DMS 273 treated with DMSO at 0.1 percent for 48 hours (cell line): ENCODE measurements at regions not wholly inside any gene's neighbourhood (a gene's known extent, or its start where the extent isn't known, plus 50 kb on each side); places are given as distances from the start of the nearest gene placed in this dataset.

Experiments used
- DNase-seq: peaks from one replicate; lab custom pipeline; 2025; lab: John Stamatoyannopoulos, UW

- DNase-seq, result no peak
Measured at GRCh38 chr2:128982001-128982400, 663.3 kb upstream of the HS6ST1 start.

DNA sequence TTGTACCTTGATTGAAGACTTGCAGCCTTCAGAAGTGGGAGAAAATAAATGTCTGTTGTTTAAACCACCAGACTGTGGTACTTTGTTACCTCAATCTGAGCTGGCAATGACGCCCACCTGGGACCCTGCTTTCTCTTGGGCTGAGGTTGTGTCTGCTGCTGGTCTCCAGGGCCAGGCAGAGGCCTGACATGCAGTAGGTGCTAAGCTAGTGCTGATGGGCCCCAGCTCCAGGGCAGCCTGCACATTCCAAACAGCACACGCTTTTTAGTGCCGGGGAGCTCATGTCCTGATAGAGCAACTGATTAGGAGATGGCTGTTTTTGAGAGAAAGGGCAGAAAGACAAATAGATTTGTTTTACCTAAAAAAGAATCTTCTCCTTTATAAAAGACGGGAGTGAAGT is 664.0 kb upstream of the HS6ST1 start:
- DNase-seq, result no peak

- DNase-seq, result no peak
Measured at GRCh38 chr2:128983094-128983493, 664.4 kb upstream of the HS6ST1 start.

DNA sequence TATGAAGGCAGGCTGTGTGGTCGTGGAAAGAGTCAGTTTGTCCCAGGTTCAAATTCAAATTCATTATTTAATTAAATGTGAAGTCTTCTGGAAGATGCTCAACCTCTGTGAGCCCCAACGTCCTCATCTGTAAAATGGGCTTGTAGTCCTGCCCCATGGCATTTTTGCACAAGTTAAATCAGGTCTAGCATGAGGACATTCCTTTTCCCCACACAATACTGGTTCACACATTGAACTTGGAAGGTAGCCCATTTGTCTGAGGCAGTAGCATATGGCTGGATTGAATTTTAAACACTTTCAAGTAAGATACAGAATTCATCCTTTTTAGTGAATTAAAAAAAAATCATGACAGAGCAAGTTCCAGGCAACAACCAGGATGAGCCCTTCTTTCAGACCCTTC is 665.4 kb upstream of the HS6ST1 start:
- no peak for DNase-seq

DNA sequence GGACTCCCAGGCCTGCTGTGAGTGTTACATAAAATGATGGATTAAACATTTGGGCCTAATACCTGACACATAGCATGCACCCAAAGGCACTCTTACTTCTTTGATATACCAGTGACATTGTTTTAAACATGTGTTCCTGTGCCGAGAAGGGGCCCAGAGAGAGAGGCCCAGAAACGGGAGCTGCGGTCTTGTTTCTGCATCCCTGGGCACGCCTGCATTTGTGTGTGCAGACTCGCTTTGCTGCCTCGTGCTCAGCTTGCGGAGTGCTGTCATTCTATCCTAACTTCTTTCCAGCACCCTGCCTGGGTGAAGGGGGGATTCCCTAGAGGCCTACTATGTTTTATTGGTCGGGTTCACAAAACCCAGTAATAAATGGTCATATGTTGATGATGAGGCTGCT is 666.2 kb upstream of the HS6ST1 start:
- DNase-seq, result no peak

GRCh38 chr2:128986026-128986715 is 667.5 kb upstream of the HS6ST1 start:
- DNase-seq, result no peak

GRCh38 chr2:128986867-128987268 is 668.2 kb upstream of the HS6ST1 start:
- no peak for DNase-seq

- no peak for DNase-seq
Measured at GRCh38 chr2:128988326-128988725, 669.7 kb upstream of the HS6ST1 start.

- DNase-seq, result no peak
Measured at GRCh38 chr2:128988967-128989366, 670.3 kb upstream of the HS6ST1 start.

DNA sequence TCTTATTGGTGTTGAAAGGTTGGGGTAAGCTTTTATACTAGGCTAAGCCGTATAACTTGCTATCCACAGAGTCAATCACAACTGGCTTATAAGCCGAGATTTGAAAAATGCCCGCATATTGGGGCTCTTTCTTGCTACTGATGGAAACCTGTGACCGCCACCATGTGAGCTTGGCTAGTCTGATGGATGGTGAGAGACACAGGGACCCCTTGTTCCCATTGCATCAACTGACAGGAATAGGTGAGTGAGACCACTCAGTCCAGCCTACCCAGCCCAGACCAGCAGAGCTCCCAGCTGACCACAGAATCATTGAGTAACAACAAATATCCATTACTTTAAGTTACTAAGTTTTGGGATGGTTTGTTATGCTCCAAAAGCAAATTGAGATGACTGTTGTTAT is 676.4 kb upstream of the HS6ST1 start:
- DNase-seq, result no peak

- DNase-seq, result no peak
Measured at GRCh38 chr2:128996078-128996477, 677.4 kb upstream of the HS6ST1 start.

- no peak for DNase-seq
Measured at GRCh38 chr2:128997166-128997866, 678.6 kb upstream of the HS6ST1 start.

DNA sequence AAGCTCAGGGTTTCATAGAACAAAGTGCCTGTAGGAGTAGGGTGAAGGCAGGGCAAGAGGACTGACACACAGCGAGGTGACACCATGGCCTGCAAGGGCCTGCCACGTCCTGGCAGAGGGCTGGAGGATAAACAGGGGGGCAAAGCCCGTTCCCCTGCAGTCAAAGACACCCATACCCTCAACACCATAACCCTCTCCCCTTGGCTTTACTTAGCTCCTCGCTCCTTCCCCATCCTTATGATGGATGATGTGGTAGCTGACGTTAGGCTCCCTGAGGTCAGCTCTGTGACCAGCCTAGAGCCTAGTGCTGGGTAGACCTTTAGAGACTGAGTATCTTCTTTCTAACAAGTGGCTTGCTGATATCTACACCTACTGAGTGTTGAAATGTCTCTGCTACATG is 683.3 kb upstream of the HS6ST1 start:
- no peak for DNase-seq

GRCh38 chr2:129002751-129003150 is 684.1 kb upstream of the HS6ST1 start:
- no peak for DNase-seq

- DNase-seq, result no peak
Measured at GRCh38 chr2:129004485-129004884, 685.8 kb upstream of the HS6ST1 start.

- DNase-seq, result no peak
Measured at GRCh38 chr2:129004940-129005490, 686.3 kb upstream of the HS6ST1 start.

DNA sequence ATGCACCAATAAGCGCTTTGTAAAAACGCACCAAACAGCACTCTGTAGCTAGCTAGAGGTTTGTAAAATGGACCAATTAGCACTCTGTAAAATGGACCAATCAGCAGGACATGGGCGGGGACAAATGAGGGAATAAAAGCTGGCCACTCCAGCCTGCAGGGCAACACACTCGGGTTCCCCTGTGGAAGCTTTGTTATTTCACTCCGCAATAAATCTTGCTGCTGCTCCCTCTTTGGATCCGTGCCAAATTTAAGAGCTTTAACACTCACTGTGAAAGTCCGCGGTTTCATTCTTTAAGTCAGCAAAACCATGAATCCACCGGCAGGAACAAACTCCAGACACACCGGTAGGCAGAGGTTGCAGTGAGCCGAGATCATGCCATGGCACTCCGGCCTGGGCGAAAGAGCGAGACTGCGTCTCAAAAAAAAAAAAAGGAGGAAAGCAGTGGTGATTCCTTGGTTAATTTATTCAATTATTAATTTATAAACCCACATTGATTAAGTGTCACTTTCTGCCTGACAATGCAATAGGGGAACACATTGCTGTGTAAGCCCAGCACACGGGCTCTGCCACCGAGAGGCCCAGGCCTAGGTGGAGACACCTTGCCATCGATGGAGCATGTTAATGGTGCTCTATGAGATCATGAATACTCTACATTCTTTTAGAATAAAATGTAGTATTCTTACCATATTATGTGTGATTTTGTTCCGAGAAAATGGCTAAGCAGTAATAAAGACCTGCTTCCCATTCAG is 687.6 kb upstream of the HS6ST1 start:
- no peak for DNase-seq

DNA sequence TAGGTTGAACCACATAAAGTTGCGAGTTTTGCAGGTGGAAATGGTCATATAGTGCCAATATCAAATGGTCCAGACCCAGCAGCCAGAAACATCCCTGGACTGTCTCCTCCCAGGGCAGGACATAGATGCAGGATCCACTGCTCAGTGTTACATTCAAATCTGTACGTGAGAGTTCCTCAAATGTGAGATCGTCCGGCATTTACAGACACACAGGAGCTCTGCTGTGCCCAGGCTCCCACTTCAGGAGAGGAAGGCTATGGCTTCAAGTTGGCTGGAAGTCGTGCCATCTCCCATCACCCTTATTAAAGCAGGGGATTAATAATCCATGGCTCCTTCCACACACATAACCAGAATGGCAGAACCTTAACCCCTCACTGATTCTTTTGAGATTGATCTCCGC is 688.2 kb upstream of the HS6ST1 start:
- DNase-seq, result no peak

- DNase-seq, result no peak
Measured at GRCh38 chr2:129008055-129008880, 689.6 kb upstream of the HS6ST1 start.

DNA sequence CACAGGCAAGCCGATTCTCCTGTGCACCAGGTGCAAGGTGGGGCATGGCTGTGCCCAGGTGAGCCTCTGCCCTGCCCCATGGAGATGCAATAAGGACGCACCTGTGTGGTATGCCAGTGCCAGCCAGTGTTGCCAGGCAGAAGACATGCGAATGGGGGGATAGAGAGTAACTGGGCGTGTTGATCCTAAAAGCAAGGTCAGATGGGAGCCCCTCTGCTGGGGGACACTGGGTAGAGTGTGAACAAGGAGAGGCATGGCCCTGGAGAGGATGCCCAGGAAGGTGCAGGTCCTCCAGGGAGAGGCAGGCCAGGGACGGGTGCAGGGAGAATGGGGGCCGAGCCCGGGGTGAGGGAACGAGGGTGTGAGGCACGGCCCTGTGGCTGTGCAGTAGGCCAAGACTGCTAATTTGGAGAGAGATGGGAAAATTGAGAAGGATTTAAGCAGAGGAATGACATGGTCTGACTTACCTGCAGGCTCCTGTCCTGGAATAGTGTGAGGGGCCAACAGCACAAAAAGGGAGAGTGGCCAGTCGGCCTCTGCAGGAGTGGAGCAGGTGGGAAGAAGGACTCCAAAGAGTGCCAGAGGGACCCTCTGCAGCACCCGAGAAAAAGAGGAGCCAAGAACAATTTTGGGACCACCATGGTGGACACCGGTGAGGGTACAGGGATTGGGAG is 690.4 kb upstream of the HS6ST1 start:
- DNase-seq, result no peak

- DNase-seq, result no peak
Measured at GRCh38 chr2:129009555-129010146, 691.0 kb upstream of the HS6ST1 start.
